Gastrocnemius medialis (tissue), 4 donors: ENCODE measurements at regions not wholly inside any gene's neighbourhood (a gene's known extent, or its start where the extent isn't known, plus 50 kb on each side); places are given as distances from the start of the nearest gene placed in this dataset.

Source experiments
- POLR2A ChIP-seq, 2 donors: fragments of 450-650 bp; IDR thresholded peaks; one replicate each; pipeline ENCODE4 v1.6.1; 2017; ENCODE audit warnings: antibody characterized with exemption in 2 of 2, mild to moderate bottlenecking in 2 of 2, moderate library complexity in 2 of 2
- TF ChIP-seq, protein P1 (sequence below), 5 experiments: fragments of 450-650 bp in 3 of 5; fragments of 200-600 bp in 2 of 5; sonication (generic) in 2 of 5; IDR thresholded peaks in 4 of 5; conservative IDR thresholded peaks in 1 of 5; 1 replicate in 4 of 5; 2 replicates in 1 of 5; pipeline ENCODE4 v1.5.1; 2016 to 2019; ENCODE audit warnings: antibody characterized with exemption in 5 of 5, mild to moderate bottlenecking in 3 of 5, moderate library complexity in 3 of 5

DNA sequence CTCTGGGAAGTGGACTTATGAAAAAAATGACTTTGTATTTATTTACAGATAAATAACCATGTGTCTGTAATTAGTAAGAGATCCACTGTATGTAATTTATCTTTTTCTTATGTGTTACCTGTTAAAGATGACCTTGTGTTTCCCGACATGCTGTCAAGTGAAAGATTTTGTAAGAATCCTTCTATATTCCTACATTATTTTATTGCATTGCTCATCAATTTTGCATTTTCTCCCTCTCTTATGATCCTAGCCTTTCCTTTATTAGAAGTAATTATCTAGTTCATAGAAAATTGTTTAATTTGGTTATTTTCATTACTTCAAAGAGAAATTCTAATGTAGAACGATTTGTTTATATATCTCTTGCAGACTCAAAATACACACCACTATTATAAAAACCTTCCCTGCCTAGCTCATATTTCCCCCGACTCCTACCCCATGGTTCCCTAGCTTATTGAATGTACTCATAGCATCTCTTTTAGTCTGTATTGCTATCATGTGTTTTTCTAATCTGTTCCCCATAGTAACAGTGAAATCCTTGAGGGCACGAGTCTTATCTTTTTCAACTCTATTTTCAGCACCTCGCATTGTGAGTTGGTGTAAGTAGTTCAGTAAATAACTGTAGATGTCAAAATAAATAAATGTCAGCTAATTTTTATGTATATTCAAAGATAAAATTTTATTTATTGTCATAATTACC is 774.4 kb downstream of the HDGFL1 start:
- TF ChIP-seq, protein P1, sequence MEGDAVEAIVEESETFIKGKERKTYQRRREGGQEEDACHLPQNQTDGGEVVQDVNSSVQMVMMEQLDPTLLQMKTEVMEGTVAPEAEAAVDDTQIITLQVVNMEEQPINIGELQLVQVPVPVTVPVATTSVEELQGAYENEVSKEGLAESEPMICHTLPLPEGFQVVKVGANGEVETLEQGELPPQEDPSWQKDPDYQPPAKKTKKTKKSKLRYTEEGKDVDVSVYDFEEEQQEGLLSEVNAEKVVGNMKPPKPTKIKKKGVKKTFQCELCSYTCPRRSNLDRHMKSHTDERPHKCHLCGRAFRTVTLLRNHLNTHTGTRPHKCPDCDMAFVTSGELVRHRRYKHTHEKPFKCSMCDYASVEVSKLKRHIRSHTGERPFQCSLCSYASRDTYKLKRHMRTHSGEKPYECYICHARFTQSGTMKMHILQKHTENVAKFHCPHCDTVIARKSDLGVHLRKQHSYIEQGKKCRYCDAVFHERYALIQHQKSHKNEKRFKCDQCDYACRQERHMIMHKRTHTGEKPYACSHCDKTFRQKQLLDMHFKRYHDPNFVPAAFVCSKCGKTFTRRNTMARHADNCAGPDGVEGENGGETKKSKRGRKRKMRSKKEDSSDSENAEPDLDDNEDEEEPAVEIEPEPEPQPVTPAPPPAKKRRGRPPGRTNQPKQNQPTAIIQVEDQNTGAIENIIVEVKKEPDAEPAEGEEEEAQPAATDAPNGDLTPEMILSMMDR (IDR thresholded peaks at IDR 0.05 in 4 of 5, conservative IDR thresholded peaks at IDR 0.05 in 1 of 5), result no peak
- no peak for TF ChIP-seq POLR2A (IDR thresholded peaks at IDR 0.05)
